Lower leg skin (tissue), 3 donors: ENCODE measurements at regions not wholly inside any gene's neighbourhood (a gene's known extent, or its start where the extent isn't known, plus 50 kb on each side); places are given as distances from the start of the nearest gene placed in this dataset.

ENCODE experiments used
- CTCF ChIP-seq, 3 donors: fragments of 450-650 bp; IDR thresholded peaks; one replicate each; pipeline ENCODE4 v1.5.1; 2016; ENCODE audit warnings: antibody characterized with exemption in 3 of 3, mild to moderate bottlenecking in 3 of 3, moderate library complexity in 2 of 3
- POLR2A ChIP-seq, 2 donors: fragments of 450-650 bp; IDR thresholded peaks; one replicate each; pipeline ENCODE4 v1.6.1; 2016 to 2017; ENCODE audit warnings: antibody characterized with exemption in 2 of 2, mild to moderate bottlenecking in 1 of 2, moderate library complexity in 1 of 2

- no peak for TF ChIP-seq CTCF (IDR thresholded peaks at IDR 0.05)
- no peak for TF ChIP-seq POLR2A (IDR thresholded peaks at IDR 0.05)
Observed at GRCh38 chr13:89786531-89786930, 1561.0 kb upstream of the MIR17HG start.
